ENCODE measurements at regions not wholly inside any gene's neighbourhood (a gene's known extent, or its start where the extent isn't known, plus 50 kb on each side); places are given as distances from the start of the nearest gene placed in this dataset.

DNA sequence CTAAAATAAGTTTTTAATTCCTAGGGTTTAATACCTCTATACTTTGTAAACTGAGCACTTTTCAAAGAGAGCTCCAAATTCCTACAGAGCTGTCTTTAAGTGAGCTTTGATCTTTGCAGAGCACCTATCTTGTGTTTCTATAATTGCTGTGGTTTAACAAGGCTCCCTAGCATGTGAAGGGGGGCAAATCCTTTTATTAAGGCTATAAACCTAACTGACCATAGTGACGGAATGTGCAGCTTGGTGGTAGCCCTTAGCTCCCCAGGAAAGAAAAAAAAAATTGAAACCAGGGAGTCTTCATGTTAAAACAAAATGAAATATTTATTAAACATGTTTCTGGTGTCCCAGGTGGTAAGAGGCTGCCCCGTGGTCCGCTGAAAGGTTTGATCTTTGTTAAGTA, 78.6 kb upstream of the ETAA1 start:
- TF ChIP-seq, protein P1, sequence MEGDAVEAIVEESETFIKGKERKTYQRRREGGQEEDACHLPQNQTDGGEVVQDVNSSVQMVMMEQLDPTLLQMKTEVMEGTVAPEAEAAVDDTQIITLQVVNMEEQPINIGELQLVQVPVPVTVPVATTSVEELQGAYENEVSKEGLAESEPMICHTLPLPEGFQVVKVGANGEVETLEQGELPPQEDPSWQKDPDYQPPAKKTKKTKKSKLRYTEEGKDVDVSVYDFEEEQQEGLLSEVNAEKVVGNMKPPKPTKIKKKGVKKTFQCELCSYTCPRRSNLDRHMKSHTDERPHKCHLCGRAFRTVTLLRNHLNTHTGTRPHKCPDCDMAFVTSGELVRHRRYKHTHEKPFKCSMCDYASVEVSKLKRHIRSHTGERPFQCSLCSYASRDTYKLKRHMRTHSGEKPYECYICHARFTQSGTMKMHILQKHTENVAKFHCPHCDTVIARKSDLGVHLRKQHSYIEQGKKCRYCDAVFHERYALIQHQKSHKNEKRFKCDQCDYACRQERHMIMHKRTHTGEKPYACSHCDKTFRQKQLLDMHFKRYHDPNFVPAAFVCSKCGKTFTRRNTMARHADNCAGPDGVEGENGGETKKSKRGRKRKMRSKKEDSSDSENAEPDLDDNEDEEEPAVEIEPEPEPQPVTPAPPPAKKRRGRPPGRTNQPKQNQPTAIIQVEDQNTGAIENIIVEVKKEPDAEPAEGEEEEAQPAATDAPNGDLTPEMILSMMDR (IDR thresholded peaks at IDR 0.05; ENCODE audit: borderline replicate concordance, insufficient read depth, low read depth, low read length): no peak
- H3K4me3 ChIP-seq (ENCODE audit: low read depth, low read length): no peak overlapping the region

GRCh38 chr2:67318993-67319481, 78.1 kb upstream of the ETAA1 start:
- H3K4me3 ChIP-seq (ENCODE audit: low read depth, low read length): no peak overlapping the region
- TF ChIP-seq, protein P1 (IDR thresholded peaks at IDR 0.05; ENCODE audit: borderline replicate concordance, insufficient read depth, low read depth, low read length): no peak

DNA sequence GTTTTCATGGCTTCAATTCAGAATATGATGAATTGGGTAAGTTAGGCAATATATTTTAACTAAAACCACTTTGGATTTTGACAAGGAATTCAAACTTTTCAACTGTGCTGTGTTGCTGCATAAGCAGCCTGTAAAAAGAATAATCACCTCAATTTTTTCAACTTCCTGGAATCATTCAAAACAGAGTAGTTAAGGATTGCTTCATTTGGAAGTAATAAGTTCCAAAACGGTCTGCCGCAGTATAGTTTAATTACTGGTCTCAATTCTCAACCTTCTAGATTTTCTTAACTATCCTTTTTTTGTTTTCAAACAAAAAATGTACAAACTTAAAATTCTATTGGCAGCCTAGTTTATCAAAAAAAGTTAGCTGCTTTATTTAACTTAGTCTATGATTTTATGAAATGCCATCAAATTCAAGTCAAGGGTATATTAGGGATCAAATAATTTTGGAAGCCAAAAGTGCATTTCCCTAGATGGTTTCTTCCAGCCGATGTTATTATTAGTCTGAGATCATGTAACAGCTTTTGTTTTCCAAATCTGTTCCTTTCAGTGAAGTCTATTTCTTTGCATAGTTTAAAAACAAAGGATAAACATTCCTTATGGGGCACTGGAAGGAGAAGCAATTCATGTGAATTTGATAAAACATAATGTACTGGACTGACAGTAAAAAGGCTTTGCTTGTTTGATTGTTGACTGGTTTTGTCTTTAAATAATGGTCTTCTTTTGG, 76.1 kb upstream of the ETAA1 start:
- H3K4me3 ChIP-seq (ENCODE audit: low read depth, low read length): no peak overlapping the region

GRCh38 chr2:67321588-67321903, 75.6 kb upstream of the ETAA1 start:
- TF ChIP-seq, protein P1 (IDR thresholded peaks at IDR 0.05; ENCODE audit: borderline replicate concordance, insufficient read depth, low read depth, low read length): no peak

More for the DNA sequence above, 76.1 kb upstream of the ETAA1 start:
- TF ChIP-seq, protein P1 (IDR thresholded peaks at IDR 0.05; ENCODE audit: borderline replicate concordance, insufficient read depth, low read depth, low read length): no peak

DNA sequence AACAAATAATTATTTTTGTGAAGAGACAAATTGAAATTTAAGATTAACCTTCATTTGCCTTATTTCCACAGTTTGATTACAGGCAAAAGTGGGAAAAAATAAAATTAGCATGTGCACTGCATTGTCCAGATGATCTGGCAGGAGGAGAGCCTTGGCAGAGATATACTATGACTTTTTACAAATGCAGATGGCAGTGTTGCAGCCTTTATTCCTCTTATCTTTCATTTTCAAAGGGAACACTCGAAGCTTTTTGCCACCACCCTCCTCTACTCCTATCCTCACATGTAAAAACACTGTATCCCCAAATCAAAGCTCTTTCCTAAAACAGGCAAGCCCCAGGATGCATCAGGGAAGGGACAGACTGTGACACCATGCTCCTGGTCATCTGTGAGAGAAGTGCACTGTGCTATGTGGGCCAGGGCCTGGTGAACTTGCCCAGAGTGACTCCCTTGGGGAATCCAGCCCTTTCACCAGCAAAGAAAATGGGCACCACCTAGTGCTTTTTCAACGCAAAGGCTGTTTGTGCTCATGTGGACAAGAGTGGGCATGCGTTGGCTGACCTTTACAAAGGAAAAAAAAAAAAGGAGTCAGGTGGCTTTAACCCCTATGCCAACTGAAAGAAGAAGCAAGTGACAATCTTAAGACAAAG, 74.7 kb upstream of the ETAA1 start:
- TF ChIP-seq, protein P1 (IDR thresholded peaks at IDR 0.05; ENCODE audit: borderline replicate concordance, insufficient read depth, low read depth, low read length): no peak
- H3K4me3 ChIP-seq (ENCODE audit: low read depth, low read length): no peak overlapping the region

More at GRCh38 chr2:67321588-67321903, 75.6 kb upstream of the ETAA1 start:
- no peak overlapping the region for H3K4me3 ChIP-seq (ENCODE audit: low read depth, low read length)

DNA sequence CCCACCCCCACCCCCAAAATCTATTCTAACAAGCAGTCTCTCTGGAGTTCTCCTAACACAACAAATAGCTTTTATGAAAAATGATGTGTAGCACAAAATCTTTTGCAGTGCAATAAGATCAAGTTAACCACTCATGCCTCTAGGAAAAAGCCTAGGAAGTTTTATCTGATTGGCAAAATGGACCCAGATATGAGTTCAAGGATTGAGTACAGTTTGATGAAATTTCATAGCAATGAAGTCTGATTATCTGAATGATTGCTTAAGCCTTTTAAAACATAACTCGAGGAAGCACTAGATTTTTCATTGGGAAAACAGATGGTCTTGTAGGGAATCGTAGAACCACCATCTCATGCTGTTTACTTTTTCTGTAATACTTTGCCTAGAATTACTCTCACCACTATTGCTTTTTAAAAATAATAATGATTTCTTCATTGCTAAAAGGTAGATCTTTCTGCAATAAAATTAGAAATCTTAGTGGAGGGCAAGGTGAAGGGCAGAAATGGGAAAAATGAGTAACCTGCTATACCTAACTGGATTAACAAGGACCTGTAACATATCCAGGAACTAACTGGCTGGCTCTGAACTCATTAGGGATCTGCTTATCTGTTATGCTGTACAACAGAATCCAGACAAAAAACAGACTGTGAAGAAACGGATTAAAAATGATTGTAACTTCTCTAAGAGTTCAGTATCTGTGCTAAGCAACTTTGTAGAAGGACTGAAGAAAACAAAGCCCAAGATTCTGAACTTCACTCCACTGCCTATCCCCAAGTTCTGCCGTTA, 73.7 kb upstream of the ETAA1 start:
- TF ChIP-seq, protein P1 (IDR thresholded peaks at IDR 0.05; ENCODE audit: borderline replicate concordance, insufficient read depth, low read depth, low read length): no peak

More for the DNA sequence above, 73.7 kb upstream of the ETAA1 start:
- H3K4me3 ChIP-seq (ENCODE audit: low read depth, low read length): no peak overlapping the region
